ENCODE measurements at regions not wholly inside any gene's neighbourhood (a gene's known extent, or its start where the extent isn't known, plus 50 kb on each side); places are given as distances from the start of the nearest gene placed in this dataset.
"Not testable (repeated sequence)": the region's sequence is repeated elsewhere in the genome, so short reads cannot be mapped to it uniquely, and the experiment has no call there.

DNA sequence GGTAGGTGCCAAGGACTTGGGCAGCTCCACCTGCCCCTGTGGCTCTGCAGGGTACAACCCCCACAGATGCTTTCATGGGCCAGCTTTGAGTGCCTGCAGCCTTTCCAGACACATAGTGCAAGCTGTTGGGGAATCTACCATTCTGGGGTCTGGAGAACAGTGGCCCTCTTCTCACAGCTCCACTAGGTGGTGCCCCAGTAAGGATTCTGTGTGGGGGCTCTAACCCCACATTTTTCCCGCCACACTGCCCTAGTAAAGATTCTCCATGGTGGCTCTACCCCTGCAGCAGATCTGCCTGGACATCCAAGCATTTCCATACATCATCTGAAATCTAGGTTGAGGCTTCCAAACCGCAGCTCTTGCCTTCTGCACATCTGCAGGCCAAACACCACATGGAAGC lies 149.7 kb upstream of the FNDC3A start:
- intact Hi-C loops (cut with DNase I): no loop called here
- no peaks in the 10 kb centered on the region for H3K27me3 ChIP-seq
- no peak overlapping the region for H3K4me3 ChIP-seq
- TF ChIP-seq, protein P1, sequence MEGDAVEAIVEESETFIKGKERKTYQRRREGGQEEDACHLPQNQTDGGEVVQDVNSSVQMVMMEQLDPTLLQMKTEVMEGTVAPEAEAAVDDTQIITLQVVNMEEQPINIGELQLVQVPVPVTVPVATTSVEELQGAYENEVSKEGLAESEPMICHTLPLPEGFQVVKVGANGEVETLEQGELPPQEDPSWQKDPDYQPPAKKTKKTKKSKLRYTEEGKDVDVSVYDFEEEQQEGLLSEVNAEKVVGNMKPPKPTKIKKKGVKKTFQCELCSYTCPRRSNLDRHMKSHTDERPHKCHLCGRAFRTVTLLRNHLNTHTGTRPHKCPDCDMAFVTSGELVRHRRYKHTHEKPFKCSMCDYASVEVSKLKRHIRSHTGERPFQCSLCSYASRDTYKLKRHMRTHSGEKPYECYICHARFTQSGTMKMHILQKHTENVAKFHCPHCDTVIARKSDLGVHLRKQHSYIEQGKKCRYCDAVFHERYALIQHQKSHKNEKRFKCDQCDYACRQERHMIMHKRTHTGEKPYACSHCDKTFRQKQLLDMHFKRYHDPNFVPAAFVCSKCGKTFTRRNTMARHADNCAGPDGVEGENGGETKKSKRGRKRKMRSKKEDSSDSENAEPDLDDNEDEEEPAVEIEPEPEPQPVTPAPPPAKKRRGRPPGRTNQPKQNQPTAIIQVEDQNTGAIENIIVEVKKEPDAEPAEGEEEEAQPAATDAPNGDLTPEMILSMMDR (IDR thresholded peaks at IDR 0.05): no peak
- H3K9me3 ChIP-seq: no peaks in the 10 kb centered on the region
- 100% methylated on average over 1 of the region's 2 CpGs for WGBS (ENCODE audit: insufficient coverage, low coverage, low lambda C conversion rate, missing lambda C conversion rate)
- H3K36me3 ChIP-seq: no peaks in the 10 kb centered on the region
- no peak for ATAC-seq
- no peak overlapping the region for H3K27ac ChIP-seq
- DNase-seq: no peak
- H3K4me1 ChIP-seq: peaks cover 0 to 4% (median 0%) of the 10 kb centered on the region in 4 donors

DNA sequence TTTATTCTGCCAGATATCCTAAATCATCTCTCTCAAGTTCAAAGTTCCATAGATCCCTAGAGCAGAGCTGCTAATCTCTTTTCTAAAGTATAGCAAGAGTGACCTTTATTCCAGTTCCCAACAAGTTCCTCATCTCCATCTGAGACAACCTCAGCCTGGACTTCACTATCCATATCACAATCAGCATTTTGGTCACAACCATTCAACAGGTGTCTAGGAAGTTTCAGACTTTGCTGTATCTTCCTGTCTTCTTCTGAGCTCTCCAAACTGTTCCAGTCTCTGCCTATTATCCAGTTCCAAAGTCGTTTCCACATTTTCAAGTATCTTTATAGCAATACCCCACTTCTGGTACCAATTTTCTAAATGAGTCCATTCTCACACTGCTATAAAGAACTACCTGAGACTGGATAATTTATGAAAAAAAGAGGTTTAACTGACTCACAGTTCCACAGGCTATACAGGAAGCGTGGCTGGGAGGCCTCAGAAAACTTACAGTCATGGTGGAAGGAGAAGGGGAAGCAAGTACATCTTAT lies 148.7 kb upstream of the FNDC3A start:
- H3K36me3 ChIP-seq; H3K27me3 ChIP-seq; H3K27ac ChIP-seq; H3K4me1 ChIP-seq; ATAC-seq; DNase-seq; intact Hi-C loops (cut with DNase I); H3K4me3 ChIP-seq; H3K9me3 ChIP-seq: not testable (repeated sequence)
- 61% methylated on average over 2 of the region's 2 CpGs for WGBS (ENCODE audit: insufficient coverage, low coverage, low lambda C conversion rate, missing lambda C conversion rate)

DNA sequence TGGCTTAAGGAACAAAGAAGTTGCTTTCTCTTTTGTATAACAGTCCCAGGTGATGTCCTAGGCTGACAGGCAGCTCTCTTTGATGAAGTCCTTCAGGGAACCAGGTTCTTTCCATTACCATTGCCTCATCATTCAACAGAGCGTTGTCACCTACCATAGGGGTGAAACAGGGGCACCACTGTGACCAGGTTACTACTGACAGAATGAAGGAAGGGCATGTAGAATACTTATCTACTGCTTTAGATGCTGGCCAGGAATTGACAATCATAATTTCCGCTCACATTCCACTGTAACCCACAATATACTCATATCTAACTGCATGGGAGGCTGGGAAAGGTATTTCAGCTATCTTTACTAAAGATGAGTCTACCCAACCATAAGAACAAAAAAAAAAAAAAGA lies 148.0 kb upstream of the FNDC3A start:
- Histone ChIP-seq H3K27me3 (no peaks in the 10 kb centered on the region), H3K9me3 (no peaks in the 10 kb centered on the region), H3K27ac (no peak overlapping the region), H3K4me1 (peaks cover 0 to 4% (median 0%) of the 10 kb centered on the region in 4 donors), H3K36me3 (no peaks in the 10 kb centered on the region), H3K4me3 (no peak overlapping the region)
- intact Hi-C loops (cut with DNase I): no loop called here
- WGBS (ENCODE audit: insufficient coverage, low coverage, low lambda C conversion rate, missing lambda C conversion rate): 90% methylated on average over 1 of the region's 2 CpGs
- no peak for DNase-seq
- TF ChIP-seq, protein P1 (IDR thresholded peaks at IDR 0.05): no peak
- TF ChIP-seq POLR2A (IDR thresholded peaks at IDR 0.05): no peak
- ATAC-seq: no peak

DNA sequence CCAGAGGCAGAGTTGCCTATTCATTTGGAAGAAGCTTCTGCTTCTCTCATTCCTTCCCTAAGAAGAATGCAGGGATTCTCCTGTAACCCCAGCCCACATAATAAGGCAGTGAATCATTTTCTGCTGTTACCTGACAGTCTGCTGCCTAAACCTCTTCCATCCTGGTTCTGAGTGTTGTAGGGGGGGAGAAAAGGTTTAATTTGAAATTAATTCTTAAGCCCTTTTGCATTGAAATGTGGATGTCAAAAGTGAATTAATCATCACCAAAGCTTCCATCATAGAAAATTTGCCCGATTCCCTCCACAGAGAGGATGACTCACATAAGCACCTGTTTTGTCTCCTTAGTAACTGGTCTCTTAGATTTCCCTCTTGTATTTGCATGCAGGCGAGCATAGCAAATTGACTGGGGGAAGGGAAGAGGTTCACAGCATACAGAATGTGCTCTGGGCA lies 146.7 kb upstream of the FNDC3A start:
- intact Hi-C loops (cut with DNase I): no loop called here
- H3K4me3 ChIP-seq: no peak overlapping the region
- H3K36me3 ChIP-seq: no peaks in the 10 kb centered on the region
- TF ChIP-seq, protein P1 (IDR thresholded peaks at IDR 0.05): no peak
- no peak for TF ChIP-seq POLR2A (IDR thresholded peaks at IDR 0.05)
- DNase-seq (no peak), ATAC-seq (no peak)
- 35% methylated on average over 2 of the region's 2 CpGs for WGBS (ENCODE audit: insufficient coverage, low coverage, low lambda C conversion rate, missing lambda C conversion rate)
- H3K4me1 ChIP-seq: peaks cover 0 to 4% (median 0%) of the 10 kb centered on the region in 4 donors
- no peaks in the 10 kb centered on the region for H3K27me3 ChIP-seq
- H3K9me3 ChIP-seq: no peaks in the 10 kb centered on the region
- H3K27ac ChIP-seq: no peak overlapping the region

DNA sequence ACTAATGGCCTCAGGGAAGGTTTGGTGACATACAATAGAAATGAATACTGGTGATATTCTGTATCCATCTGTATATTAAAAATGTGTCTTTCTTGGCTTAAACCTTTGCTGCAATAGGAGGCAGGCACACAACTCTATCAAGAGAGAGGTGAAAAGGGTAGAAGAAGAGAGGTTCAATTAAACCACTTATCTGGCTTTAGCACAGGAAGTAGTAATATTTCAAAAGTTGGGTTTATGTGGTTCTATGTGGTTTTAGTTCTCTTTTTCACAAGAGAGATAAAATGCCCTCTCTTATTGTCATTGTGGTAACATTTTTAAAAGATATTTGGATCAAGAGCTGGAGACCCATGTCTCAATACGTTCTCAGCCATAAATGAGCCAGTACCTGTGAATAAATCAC lies 146.2 kb upstream of the FNDC3A start:
- ATAC-seq (no peak), DNase-seq (no peak)
- Histone ChIP-seq H3K27me3 (no peaks in the 10 kb centered on the region), H3K36me3 (no peaks in the 10 kb centered on the region), H3K4me3 (no peak overlapping the region), H3K9me3 (no peaks in the 10 kb centered on the region), H3K27ac (no peak overlapping the region), H3K4me1 (peaks cover 0 to 3% (median 0%) of the 10 kb centered on the region in 4 donors)
- intact Hi-C loops (cut with DNase I): no loop called here
- TF ChIP-seq, protein P1 (IDR thresholded peaks at IDR 0.05): no peak
- no peak for TF ChIP-seq POLR2A (IDR thresholded peaks at IDR 0.05)
- 29% methylated on average over 1 of the region's 1 CpG for WGBS (ENCODE audit: insufficient coverage, low coverage, low lambda C conversion rate, missing lambda C conversion rate)

Measured in right lobe of liver (tissue), 6 donors.